ENCODE measurements at regions not wholly inside any gene's neighbourhood (a gene's known extent, or its start where the extent isn't known, plus 50 kb on each side); places are given as distances from the start of the nearest gene placed in this dataset.

- ChIA-PET CTCF (no interaction called here), POLR2A (ENCODE audit: low non-redundant PET) (no interaction called here)
- BruUV-seq (replicated peaks): no TSS peak
- Histone ChIP-seq H3K9me3 (ENCODE audit: low read depth, low read length, poor library complexity, severe bottlenecking) (no peaks in the 10 kb centered on the region), H3K27ac (ENCODE audit: low read depth, low read length, poor library complexity, severe bottlenecking) (no peak overlapping the region), H3K4me3 (ENCODE audit: low read depth, low read length, poor library complexity, severe bottlenecking) (no peak overlapping the region), H3K27me3 (replicated peaks; ENCODE audit: insufficient read depth, low read depth, low read length, poor library complexity) (no peaks in the 10 kb centered on the region), H3K4me1 (ENCODE audit: insufficient read depth, low read length, poor library complexity, severe bottlenecking) (no peaks in the 10 kb centered on the region), H3K36me3 (ENCODE audit: insufficient read depth, low read length, poor library complexity, severe bottlenecking) (no peaks in the 10 kb centered on the region)
- intact Hi-C loops (cut with micrococcal nuclease; ENCODE audit: unreplicated experiment): no loop called here
- TF ChIP-seq, protein P1, sequence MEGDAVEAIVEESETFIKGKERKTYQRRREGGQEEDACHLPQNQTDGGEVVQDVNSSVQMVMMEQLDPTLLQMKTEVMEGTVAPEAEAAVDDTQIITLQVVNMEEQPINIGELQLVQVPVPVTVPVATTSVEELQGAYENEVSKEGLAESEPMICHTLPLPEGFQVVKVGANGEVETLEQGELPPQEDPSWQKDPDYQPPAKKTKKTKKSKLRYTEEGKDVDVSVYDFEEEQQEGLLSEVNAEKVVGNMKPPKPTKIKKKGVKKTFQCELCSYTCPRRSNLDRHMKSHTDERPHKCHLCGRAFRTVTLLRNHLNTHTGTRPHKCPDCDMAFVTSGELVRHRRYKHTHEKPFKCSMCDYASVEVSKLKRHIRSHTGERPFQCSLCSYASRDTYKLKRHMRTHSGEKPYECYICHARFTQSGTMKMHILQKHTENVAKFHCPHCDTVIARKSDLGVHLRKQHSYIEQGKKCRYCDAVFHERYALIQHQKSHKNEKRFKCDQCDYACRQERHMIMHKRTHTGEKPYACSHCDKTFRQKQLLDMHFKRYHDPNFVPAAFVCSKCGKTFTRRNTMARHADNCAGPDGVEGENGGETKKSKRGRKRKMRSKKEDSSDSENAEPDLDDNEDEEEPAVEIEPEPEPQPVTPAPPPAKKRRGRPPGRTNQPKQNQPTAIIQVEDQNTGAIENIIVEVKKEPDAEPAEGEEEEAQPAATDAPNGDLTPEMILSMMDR (conservative IDR thresholded peaks at IDR 0.05; ENCODE audit: low read depth, low read length): no peak
- TF ChIP-seq EZH2 (IDR thresholded peaks at IDR 0.05; ENCODE audit: borderline replicate concordance, low read depth, low read length, poor library complexity, severe bottlenecking): no peak
- DNase-seq (ENCODE audit: low spot score): no peak
These were observed 92.9 kb upstream of the DIO2 start for GRCh38 chr14:80304125-80304766.

- H3K4me1 ChIP-seq (ENCODE audit: insufficient read depth, low read length, poor library complexity, severe bottlenecking): no peaks in the 10 kb centered on the region
- intact Hi-C loops (cut with micrococcal nuclease; ENCODE audit: unreplicated experiment): no loop called here
- no peaks in the 10 kb centered on the region for H3K36me3 ChIP-seq (ENCODE audit: insufficient read depth, low read length, poor library complexity, severe bottlenecking)
- ChIA-PET POLR2A (ENCODE audit: low non-redundant PET) (no interaction called here), CTCF (no interaction called here)
- TF ChIP-seq EZH2 (IDR thresholded peaks at IDR 0.05; ENCODE audit: borderline replicate concordance, low read depth, low read length, poor library complexity, severe bottlenecking): no peak
- TF ChIP-seq, protein P1 (conservative IDR thresholded peaks at IDR 0.05; ENCODE audit: low read depth, low read length): no peak
- BruUV-seq (replicated peaks): no TSS peak
- no peak for DNase-seq (ENCODE audit: low spot score)
- no peaks in the 10 kb centered on the region for H3K9me3 ChIP-seq (ENCODE audit: low read depth, low read length, poor library complexity, severe bottlenecking)
- no peak overlapping the region for H3K27ac ChIP-seq (ENCODE audit: low read depth, low read length, poor library complexity, severe bottlenecking)
- H3K27me3 ChIP-seq (replicated peaks; ENCODE audit: insufficient read depth, low read depth, low read length, poor library complexity): no peaks in the 10 kb centered on the region
- no peak overlapping the region for H3K4me3 ChIP-seq (ENCODE audit: low read depth, low read length, poor library complexity, severe bottlenecking)
These were observed 89.0 kb upstream of the DIO2 start for GRCh38 chr14:80300351-80300750.

DNA sequence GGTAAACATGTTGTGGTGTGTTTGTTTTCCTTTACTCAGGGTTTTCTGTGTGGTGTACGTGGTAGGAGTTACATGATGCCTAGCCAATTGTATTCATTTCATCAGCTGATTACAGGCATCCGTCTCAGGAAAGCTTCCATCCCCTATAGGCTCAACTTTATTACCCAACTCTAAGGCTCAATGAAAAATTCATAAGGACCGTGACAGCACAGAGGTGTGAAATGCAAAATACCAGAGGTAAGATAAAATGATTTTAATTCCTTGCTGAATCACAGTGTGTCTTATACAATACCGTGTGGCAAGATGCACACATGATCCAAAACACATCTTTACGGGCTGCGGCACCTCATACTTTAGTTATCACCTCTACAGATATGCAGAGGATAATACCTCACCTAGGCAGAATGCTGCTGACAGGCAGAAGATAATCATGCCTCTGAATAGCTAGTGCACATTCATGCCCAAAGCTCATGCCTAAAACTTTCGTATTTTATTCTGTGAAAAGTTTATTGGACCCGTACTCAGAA is 87.2 kb upstream of the DIO2 start:
- CTCF ChIA-PET: no interaction called here
- TF ChIP-seq, protein P1 (conservative IDR thresholded peaks at IDR 0.05; ENCODE audit: low read depth, low read length): no peak
- TF ChIP-seq EZH2 (IDR thresholded peaks at IDR 0.05; ENCODE audit: borderline replicate concordance, low read depth, low read length, poor library complexity, severe bottlenecking): no peak

More for the DNA sequence above, 87.2 kb upstream of the DIO2 start:
- POLR2A ChIA-PET (ENCODE audit: low non-redundant PET): no interaction called here
- intact Hi-C loops (cut with micrococcal nuclease; ENCODE audit: unreplicated experiment): no loop called here
- no peak overlapping the region for H3K27ac ChIP-seq (ENCODE audit: low read depth, low read length, poor library complexity, severe bottlenecking)
- DNase-seq (ENCODE audit: low spot score): no peak
- H3K9me3 ChIP-seq (ENCODE audit: low read depth, low read length, poor library complexity, severe bottlenecking): no peaks in the 10 kb centered on the region
- no peaks in the 10 kb centered on the region for H3K27me3 ChIP-seq (replicated peaks; ENCODE audit: insufficient read depth, low read depth, low read length, poor library complexity)
- BruUV-seq (replicated peaks): no TSS peak
- no peak overlapping the region for H3K4me3 ChIP-seq (ENCODE audit: low read depth, low read length, poor library complexity, severe bottlenecking)
- H3K4me1 ChIP-seq (ENCODE audit: insufficient read depth, low read length, poor library complexity, severe bottlenecking): no peaks in the 10 kb centered on the region
- no peaks in the 10 kb centered on the region for H3K36me3 ChIP-seq (ENCODE audit: insufficient read depth, low read length, poor library complexity, severe bottlenecking)
